Testis (tissue), 2 donors: ENCODE measurements at regions not wholly inside any gene's neighbourhood (a gene's known extent, or its start where the extent isn't known, plus 50 kb on each side); places are given as distances from the start of the nearest gene placed in this dataset.

Experiments
- CTCF ChIP-seq, 3 experiments: fragments of 450-650 bp in 2 of 3; fragments of 200-600 bp in 1 of 3; sonication (generic) in 1 of 3; IDR thresholded peaks; one replicate each; pipeline ENCODE4 v1.5.1; 2016 to 2019; ENCODE audit warnings: antibody characterized with exemption in 3 of 3, mild to moderate bottlenecking in 2 of 3, moderate library complexity in 1 of 3
- POLR2A ChIP-seq: fragments of 450-650 bp; IDR thresholded peaks from one replicate; pipeline ENCODE4 v1.6.1; 2017; ENCODE audit warnings: antibody characterized with exemption, mild to moderate bottlenecking, moderate library complexity

DNA sequence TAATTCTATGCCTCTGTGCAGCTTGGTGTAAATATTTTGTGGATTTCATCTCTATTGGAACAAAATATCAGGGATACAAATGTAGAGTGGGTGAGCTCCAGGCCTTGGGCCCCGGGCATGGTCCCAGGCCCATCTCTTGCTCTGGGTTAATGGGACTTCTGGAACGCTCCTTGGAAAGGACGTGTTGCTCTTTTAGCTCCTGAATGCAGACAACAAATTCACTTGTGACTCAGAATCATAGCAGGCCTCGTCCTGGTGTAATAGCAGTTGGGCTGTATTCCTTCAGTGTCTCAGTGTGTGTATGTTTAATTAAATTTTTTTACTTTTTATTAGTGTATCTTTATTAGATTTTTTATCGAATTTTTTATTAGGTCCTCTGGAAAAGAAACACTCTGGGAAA lies 266.7 kb upstream of the C2CD4B start:
- TF ChIP-seq CTCF (IDR thresholded peaks at IDR 0.05), result no peak
- no peak for TF ChIP-seq POLR2A
